ENCODE measurements at regions not wholly inside any gene's neighbourhood (a gene's known extent, or its start where the extent isn't known, plus 50 kb on each side); places are given as distances from the start of the nearest gene placed in this dataset.

- Histone ChIP-seq H3K4me3 (ENCODE audit: low read length) (no peak overlapping the region), H3K4me1 (ENCODE audit: insufficient read depth, low read length) (peaks cover 13% of the 10 kb centered on the region; the same call in 1 of the 2 replicates), H3K9me3 (ENCODE audit: insufficient read depth, low read depth, low read length) (peaks cover 9% of the 10 kb centered on the region), H3K9ac (ENCODE audit: low read depth, low read length) (no peak overlapping the region), H3K27ac (ENCODE audit: low read length) (no peak overlapping the region), H3K36me3 (ENCODE audit: insufficient read depth, low read depth, low read length) (no peaks in the 10 kb centered on the region), H3K27me3 (ENCODE audit: insufficient read depth, low read length) (peaks cover 30% of the 10 kb centered on the region)
Measured at GRCh38 chr9:121596515-121596914, 54.9 kb upstream of the DAB2IP start.

- H3K4me1 ChIP-seq (ENCODE audit: insufficient read depth, low read length): peaks cover 13% of the 10 kb centered on the region; the same call in 1 of the 2 replicates
- H3K27me3 ChIP-seq (ENCODE audit: insufficient read depth, low read length): peaks cover 33% of the 10 kb centered on the region
- peak overlapping the region; percentile 64; the same call in 1 of the 2 replicates for H3K9ac ChIP-seq (ENCODE audit: low read depth, low read length)
- no peaks in the 10 kb centered on the region for H3K36me3 ChIP-seq (ENCODE audit: insufficient read depth, low read depth, low read length)
- H3K4me3 ChIP-seq (ENCODE audit: low read length): peak overlapping the region; percentile 83
- no peak overlapping the region for H3K27ac ChIP-seq (ENCODE audit: low read length)
- H3K9me3 ChIP-seq (ENCODE audit: insufficient read depth, low read depth, low read length): peaks cover 9% of the 10 kb centered on the region
Measured at GRCh38 chr9:121597698-121598166, 53.7 kb upstream of the DAB2IP start.

- Histone ChIP-seq H3K4me1 (ENCODE audit: insufficient read depth, low read length) (peaks cover 13% of the 10 kb centered on the region; the same call in 1 of the 2 replicates), H3K4me3 (ENCODE audit: low read length) (peak overlapping the region; percentile 83), H3K36me3 (ENCODE audit: insufficient read depth, low read depth, low read length) (no peaks in the 10 kb centered on the region), H3K27me3 (ENCODE audit: insufficient read depth, low read length) (peaks cover 33% of the 10 kb centered on the region), H3K9me3 (ENCODE audit: insufficient read depth, low read depth, low read length) (peaks cover 9% of the 10 kb centered on the region), H3K27ac (ENCODE audit: low read length) (peak overlapping the region; percentile 10), H3K9ac (ENCODE audit: low read depth, low read length) (peak overlapping the region; percentile 64; the same call in 1 of the 2 replicates)
Measured at GRCh38 chr9:121598167-121598964, 53.1 kb upstream of the DAB2IP start.

GRCh38 chr9:121598965-121599871 lies 52.2 kb upstream of the DAB2IP start:
- H3K27me3 ChIP-seq (ENCODE audit: insufficient read depth, low read length): peaks cover 33% of the 10 kb centered on the region
- peak overlapping the region; percentile 83 for H3K4me3 ChIP-seq (ENCODE audit: low read length)
- H3K9me3 ChIP-seq (ENCODE audit: insufficient read depth, low read depth, low read length): peaks cover 9% of the 10 kb centered on the region
- H3K27ac ChIP-seq (ENCODE audit: low read length): no peak overlapping the region
- H3K4me1 ChIP-seq (ENCODE audit: insufficient read depth, low read length): peaks cover 13% of the 10 kb centered on the region; the same call in 1 of the 2 replicates
- no peaks in the 10 kb centered on the region for H3K36me3 ChIP-seq (ENCODE audit: insufficient read depth, low read depth, low read length)
- H3K9ac ChIP-seq (ENCODE audit: low read depth, low read length): peak overlapping the region; percentile 77; the same call in 1 of the 2 replicates

- no peak overlapping the region for H3K27ac ChIP-seq (ENCODE audit: low read length)
- H3K9ac ChIP-seq (ENCODE audit: low read depth, low read length): peak overlapping the region; percentile 77
- peaks cover 9% of the 10 kb centered on the region for H3K9me3 ChIP-seq (ENCODE audit: insufficient read depth, low read depth, low read length)
- peaks cover 13% of the 10 kb centered on the region; the same call in 1 of the 2 replicates for H3K4me1 ChIP-seq (ENCODE audit: insufficient read depth, low read length)
- no peaks in the 10 kb centered on the region for H3K36me3 ChIP-seq (ENCODE audit: insufficient read depth, low read depth, low read length)
- peak overlapping the region; percentile 83 for H3K4me3 ChIP-seq (ENCODE audit: low read length)
- peaks cover 33% of the 10 kb centered on the region for H3K27me3 ChIP-seq (ENCODE audit: insufficient read depth, low read length)
Measured at GRCh38 chr9:121599872-121600585, 51.4 kb upstream of the DAB2IP start.

DNA sequence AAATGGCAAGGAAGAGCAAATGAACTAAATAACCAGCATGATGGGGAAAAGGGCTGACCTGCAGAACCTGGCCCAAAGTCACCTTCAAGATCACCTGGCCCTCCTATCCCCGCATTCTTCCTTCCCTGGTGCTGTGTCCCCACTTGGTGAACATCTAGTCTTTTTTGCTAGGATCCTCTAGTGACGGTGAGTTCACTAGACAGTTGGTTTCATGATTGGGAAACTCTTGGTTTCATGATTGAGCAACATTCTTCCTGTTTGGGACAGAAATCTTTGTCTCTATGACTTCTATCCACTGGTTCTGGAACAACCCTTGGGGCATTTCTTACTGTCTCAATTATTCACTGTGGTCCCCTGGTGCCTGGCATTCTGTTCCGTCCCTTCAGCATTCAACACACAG lies 50.2 kb upstream of the DAB2IP start:
- Histone ChIP-seq H3K27ac (ENCODE audit: low read length) (no peak overlapping the region), H3K9me3 (ENCODE audit: insufficient read depth, low read depth, low read length) (peaks cover 9% of the 10 kb centered on the region), H3K36me3 (ENCODE audit: insufficient read depth, low read depth, low read length) (no peaks in the 10 kb centered on the region), H3K4me1 (ENCODE audit: insufficient read depth, low read length) (peaks cover 13% of the 10 kb centered on the region; the same call in 1 of the 2 replicates), H3K9ac (ENCODE audit: low read depth, low read length) (no peak overlapping the region), H3K27me3 (ENCODE audit: insufficient read depth, low read length) (peaks cover 33% of the 10 kb centered on the region), H3K4me3 (ENCODE audit: low read length) (no peak overlapping the region)

All from iPS-20b (cell line).